ENCODE measurements at regions not wholly inside any gene's neighbourhood (a gene's known extent, or its start where the extent isn't known, plus 50 kb on each side); places are given as distances from the start of the nearest gene placed in this dataset.

DNA sequence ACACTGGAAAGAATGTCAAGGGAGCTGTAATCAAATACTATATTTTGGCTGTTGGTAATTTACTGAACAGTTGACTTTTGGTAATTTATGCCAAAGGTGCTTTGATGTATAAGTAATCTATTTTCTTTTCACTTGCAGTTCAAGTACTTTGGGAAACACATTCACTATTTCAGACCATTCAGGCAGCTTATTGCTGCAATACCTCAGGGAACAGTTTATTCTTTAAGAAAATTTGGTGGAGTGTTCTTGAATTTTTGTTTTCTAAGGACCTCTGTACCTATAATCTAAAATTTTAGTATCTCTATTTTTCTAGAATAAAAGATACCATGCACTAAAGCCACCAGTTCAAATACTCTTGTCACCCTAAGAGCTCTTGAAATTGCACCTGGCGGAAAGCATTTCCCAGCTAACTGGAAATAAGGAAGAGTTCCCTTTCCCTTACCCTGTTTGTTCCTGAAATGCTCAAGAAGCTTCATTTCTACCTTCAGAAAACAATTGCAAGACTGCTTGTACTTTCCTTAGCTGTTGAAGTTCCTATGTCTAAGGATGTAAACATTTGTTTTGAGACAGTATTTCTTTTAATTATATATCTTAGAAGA lies 633.5 kb upstream of the FAT1 start:
- TF ChIP-seq GATA2 (IDR thresholded peaks at IDR 0.05; ENCODE audit: low read depth, low read length) (no peak), GATA3 (IDR thresholded peaks at IDR 0.05; ENCODE audit: low read depth, low read length) (no peak)
